ENCODE measurements at regions not wholly inside any gene's neighbourhood (a gene's known extent, or its start where the extent isn't known, plus 50 kb on each side); places are given as distances from the start of the nearest gene placed in this dataset.

GRCh38 chr6:137269803-137270202 is 50.6 kb upstream of the IFNGR1 start:
- no peak overlapping the region for H3K4me3 ChIP-seq (ENCODE audit: low read depth, low read length)
- TF ChIP-seq, protein P1, sequence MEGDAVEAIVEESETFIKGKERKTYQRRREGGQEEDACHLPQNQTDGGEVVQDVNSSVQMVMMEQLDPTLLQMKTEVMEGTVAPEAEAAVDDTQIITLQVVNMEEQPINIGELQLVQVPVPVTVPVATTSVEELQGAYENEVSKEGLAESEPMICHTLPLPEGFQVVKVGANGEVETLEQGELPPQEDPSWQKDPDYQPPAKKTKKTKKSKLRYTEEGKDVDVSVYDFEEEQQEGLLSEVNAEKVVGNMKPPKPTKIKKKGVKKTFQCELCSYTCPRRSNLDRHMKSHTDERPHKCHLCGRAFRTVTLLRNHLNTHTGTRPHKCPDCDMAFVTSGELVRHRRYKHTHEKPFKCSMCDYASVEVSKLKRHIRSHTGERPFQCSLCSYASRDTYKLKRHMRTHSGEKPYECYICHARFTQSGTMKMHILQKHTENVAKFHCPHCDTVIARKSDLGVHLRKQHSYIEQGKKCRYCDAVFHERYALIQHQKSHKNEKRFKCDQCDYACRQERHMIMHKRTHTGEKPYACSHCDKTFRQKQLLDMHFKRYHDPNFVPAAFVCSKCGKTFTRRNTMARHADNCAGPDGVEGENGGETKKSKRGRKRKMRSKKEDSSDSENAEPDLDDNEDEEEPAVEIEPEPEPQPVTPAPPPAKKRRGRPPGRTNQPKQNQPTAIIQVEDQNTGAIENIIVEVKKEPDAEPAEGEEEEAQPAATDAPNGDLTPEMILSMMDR (IDR thresholded peaks at IDR 0.05; ENCODE audit: control insufficient read depth, extremely low read depth, insufficient read depth), result no peak
- DNase-seq (ENCODE audit: low read depth), result no peak

GRCh38 chr6:137269347-137269746 is 50.2 kb upstream of the IFNGR1 start:
- TF ChIP-seq, protein P1 (IDR thresholded peaks at IDR 0.05; ENCODE audit: control insufficient read depth, extremely low read depth, insufficient read depth), result no peak

More at GRCh38 chr6:137269347-137269746, 50.2 kb upstream of the IFNGR1 start:
- no peak for DNase-seq (ENCODE audit: low read depth)
- H3K4me3 ChIP-seq (ENCODE audit: low read depth, low read length), result no peak overlapping the region

Data from LNCaP clone FGC (cell line).